Stimulated activated CD4-positive, alpha-beta T cell treated with anti-CD3 and anti-CD28 coated beads, Interleukin-12 subunit alpha, Interleukin-12 subunit beta, amount 100 ng/mL, for 24 hours (primary cell): ENCODE measurements at regions not wholly inside any gene's neighbourhood (a gene's known extent, or its start where the extent isn't known, plus 50 kb on each side); places are given as distances from the start of the nearest gene placed in this dataset.
"Not testable (repeated sequence)": the region's sequence is repeated elsewhere in the genome, so short reads cannot be mapped to it uniquely, and the experiment has no call there.

Experiments
- DNase-seq, 2 experiments: peaks; one replicate each; pipeline ENCODE4 v3.0.0-alpha.2; 2020; ENCODE audit warnings: low read depth in 2 of 2

DNA sequence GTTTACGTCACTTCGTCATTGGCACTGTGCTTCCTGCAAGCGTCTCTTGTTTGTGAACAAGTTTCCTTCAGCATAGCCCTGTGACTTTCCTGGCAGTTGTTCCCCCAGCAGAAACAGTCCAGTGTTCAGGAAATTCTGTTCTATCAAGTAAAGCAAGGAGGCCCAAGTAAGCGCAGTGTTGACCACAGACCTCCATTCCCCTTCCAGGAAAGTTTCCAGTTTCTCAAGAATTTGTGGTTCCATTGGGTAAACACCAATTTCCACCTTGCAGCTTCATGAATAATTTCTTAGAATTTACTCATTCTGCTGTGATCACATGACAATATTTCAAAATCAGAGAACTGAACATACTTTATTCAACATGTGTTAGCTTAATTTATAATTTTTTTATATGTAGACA, 88.5 kb upstream of the ETV3 start:
- DNase-seq, result no peak

DNA sequence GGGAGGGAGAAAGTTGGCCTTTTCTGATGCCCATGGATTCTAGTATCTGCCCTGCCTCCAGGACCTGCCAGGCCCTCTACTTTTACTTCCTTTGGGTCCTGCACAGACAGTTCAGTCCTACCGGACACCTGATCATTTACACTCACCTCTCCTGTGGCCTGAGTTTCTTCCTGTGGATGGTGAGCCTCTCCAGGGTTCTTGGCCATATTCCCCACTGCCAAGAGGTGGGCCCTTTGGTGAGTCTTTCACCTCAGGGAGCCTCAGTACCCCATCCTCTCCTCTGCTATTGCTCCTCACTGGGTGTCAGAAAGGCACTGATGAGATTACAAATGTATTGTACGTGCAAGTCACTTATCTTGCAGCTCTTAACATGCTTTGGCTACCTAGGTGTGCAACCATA, 81.4 kb upstream of the ETV3 start:
- DNase-seq, result no peak

DNA sequence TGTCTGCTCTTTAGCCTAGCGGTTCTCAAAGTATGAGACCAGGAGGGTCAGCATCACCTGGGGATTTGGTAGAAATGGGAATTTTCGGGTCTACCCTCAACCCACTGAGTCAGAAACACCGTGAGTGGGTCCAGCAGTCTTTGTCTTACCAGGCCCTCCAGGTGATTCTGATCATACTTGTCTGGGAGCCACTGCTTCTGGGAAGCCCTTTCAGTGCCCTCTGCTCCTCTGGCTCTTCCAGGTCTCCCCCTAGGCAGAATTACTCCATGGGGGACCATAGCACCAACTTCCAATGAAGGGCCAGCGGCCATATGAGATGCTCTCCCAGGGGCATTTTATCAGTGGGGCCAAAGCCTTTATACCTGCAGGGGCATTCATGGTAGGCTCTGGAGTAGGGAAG, 81.0 kb upstream of the ETV3 start:
- no peak for DNase-seq

DNA sequence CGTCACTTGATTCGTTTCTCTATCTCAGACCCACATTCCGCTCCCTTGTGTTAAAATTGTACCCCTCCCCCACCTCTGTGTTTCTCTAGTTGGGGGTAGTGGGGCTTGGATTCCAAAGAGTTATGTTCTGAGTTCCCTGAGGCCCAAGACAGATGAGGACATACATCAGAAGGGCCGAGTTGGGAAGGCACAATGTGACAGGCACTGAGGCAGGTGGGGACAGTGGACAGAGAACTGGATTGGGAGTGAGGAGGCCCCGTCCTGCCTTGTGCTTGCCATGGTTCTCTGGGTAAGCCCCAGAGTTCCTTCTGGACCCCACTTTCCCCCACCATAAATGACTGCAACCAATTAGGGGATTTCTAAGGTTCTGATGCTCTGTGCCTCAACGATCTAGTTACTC, 80.5 kb upstream of the ETV3 start:
- DNase-seq, result no peak

DNA sequence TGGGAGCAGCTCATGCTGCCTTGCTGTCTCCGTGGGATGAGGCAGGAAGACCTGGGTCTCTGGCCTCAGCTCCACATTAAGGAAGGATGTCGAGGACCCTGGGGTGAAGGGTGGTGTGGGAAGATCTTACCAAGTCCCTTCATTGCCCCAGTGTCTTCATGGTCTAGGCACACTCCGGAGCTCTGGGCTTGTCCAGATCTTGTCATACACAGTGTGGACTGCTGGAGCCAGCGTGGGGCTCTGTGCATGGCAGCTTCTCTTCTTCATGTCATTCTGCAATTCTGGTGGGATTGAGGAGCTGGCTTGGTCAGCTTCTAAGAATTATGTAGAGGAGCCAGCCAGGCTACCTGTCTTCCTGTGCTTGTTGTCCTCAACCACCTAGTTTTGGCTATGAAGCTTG, 79.3 kb upstream of the ETV3 start:
- no peak for DNase-seq

DNA sequence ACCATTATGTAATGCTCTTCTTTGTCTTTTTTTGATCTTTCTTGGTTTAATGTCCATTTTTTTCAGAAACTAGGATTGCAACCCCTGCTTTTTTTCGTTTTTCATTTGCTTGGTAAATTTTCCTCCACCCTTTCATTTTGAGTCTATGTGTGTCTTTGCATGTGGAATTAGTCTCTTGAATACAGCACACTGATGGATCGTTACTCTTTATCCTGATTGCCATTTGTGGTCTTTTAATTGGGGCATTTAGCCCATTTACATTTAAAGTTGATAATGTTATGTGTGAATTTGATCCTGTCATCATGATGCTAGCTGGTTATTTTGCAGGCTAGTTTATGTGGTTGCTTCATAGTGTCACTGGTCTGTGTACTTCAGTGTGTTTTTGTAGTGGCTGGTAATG, 75.6 kb upstream of the ETV3 start:
- DNase-seq, result no peak

DNA sequence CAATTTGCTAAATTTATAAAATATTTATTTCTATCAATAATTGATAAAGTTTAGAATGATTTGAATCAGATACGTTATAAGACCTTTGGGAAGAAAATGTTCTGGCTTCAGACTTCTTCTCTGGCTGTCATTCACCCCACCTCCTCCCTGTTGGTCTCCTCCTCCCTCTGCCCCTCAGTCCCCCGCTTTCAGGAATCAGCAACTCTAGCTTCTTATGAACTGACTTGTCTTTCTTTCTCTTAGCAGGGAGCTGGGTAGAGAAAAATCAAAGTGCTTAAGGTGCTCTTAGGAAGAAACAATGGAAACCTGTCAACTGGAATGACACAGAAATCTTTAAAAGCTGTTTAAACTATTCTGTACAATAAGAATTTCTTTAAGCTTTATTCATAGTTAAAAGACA, 71.3 kb upstream of the ETV3 start:
- DNase-seq, result no peak

DNA sequence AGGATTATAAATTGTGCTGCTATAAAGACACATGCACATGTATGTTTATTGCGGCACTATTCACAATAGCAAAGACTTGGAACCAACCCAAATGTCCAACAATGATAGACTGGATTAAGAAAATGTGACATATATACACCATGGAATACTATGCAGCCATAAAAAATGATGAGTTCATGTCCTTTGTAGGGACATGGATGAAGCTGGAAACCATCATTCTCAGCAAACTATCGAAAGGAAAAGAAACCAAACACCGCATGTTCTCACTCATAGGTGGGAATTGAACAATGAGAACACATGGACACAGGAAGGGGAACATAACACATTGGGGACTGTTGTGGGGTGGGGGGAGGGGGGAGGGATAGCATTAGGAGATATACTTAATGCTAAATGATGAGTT, 67.8 kb upstream of the ETV3 start:
- DNase-seq, result not testable (repeated sequence)

DNA sequence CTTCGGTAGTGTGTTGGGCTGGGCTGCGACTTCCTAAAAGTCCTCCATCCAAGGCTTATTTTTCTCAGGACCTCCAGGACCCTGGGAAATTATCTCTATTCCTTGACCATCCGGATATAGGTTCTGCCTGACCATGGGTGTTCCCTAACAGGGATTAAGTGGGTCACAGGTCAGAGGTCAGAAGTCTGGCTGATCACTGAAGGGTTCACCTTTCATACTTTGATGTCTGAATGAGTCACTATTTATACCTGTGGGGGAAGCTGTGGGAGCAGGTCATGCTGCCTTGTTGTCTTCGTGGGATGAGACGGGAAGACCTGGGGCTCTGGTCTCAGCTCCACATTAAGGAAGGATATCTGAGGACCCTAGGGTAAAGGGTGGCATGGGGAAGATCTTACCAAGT, 65.0 kb upstream of the ETV3 start:
- no peak for DNase-seq

DNA sequence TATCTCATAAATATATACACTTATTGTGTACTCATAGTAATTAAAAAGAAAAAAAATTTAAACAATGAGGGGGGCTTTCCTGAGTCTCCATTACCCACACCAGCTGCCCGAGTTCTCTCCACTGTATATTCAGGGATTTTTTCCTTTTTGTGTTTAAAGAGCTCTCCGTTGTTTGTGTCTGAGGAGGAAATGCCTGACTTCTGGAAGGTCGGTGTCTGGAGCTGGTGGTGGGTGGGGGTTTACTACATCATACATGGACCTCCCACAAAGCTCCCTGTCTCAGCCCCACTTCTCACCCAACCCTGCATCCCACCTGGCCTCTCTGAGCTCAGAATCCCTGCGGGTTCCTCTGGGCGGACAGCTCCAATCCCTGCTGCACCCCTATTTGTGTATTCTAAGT, 64.1 kb upstream of the ETV3 start:
- no peak for DNase-seq

DNA sequence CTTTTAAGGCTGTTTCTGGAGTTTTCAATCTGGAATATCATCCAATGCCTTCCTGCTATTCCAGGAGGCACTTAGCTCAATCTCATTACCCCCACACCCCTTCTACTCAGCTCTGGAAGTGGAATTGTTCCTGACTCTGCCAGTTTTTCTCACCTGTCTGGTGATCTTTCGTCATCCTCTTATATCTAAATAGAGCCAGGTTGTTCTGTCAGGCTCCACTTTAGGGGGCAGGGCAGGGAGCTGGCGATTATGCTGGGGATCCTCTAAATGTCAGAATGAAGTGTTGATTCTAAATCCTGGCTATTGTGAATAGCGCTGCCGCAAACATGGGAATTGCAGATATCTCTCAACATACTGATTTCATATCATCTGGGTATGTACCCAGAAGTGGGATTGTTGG, 63.6 kb upstream of the ETV3 start:
- no peak for DNase-seq

DNA sequence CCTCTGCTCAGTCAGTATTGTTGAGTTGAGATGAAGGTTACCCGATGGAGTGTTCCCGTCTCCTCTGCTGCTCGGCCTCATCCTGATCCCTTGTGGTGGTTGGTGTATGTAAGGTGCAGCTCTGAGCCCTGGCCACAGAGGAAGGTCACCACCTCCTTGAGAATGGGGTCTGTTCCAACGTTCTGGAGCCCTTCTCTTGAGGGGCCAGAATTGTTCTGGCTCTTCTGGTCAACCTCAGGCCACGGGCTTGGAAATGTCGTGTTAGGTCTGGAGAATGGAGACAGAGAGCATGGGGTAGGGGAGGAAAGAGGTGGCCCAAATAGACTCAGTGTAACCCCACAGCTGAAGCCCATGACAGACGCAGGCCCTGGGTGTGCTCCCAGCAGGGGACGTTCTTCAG, 62.3 kb upstream of the ETV3 start:
- no peak for DNase-seq

DNA sequence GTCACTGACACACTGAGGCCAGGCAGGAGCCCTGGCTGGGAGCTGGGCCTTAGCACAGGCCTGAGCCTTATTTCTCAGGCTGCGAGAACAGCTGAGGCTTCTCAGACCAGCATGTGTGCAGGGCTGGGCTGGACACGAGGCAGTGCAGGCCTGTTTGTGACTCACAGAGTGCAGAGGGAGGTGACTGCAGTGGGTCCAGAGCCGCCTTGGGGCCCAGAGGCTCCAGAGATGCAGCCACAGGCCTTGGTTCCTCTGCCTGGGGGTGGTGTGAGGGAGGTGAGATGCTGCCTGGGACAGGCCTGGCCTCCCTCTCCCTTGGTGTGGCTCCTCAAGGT, 61.2 kb upstream of the ETV3 start:
- no peak for DNase-seq

DNA sequence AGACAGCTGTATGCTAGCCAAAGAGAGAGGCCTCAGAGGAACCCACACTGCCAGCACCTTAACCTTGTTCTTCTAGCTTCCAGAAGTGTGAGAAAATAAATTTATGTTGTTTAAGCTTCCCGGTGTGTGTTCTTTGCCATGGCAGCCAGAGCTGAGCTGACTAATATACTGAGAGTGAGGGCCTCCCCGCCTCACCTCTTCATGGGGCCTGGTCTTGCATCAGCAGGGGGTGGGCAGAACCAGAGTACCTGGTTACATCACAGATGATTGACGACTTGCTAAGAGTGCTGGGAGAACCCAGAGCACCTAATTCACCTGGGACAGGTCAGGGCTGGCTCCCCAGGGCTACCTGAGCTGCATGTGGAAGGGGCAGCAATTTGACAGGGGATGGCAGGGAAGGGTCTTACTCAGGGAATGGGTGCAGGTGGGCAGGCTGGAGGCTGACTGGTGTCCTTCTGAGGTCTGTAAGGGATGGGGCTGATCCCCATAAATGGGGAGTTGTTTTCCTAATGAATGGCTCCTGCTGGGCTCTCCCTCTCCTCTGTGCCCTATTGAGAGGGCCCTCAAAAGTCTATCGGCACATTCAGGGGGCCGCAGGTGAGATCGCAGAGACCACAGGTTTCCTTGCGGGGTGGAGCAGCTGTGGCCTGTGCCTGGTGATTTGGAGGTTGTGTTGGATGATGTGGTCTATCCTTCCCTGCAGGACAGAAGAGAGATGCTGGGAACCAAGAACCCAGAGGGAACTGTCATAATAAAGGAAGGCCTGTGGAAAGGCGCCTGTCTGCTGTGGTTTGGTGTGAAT, 60.6 kb upstream of the ETV3 start:
- DNase-seq, result no peak

DNA sequence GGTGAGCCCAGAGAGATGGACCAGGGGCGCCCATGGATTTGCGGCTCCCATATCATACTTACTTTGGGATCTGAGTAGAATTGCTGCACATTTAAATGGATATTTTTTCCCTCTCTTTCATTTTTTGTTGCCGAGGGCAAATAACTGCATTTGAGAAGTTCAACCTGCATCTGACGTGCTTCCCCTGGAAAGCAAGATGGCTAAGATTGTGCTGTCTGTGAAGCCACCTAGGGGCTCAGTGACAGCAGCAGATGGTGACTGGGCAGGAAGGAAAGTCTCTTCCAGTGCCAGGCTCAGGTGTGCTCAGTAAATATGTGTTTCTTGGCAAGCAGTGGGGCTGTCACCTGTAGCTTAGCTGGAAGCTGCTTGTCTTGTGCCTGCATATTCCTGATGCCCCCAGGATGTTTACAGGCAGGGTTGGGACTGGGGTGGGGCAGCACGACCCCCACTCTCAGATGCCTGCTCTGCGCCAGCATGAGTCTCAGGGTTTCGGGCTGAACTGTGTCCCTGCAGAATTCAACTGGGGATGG, 59.8 kb upstream of the ETV3 start:
- DNase-seq, result no peak

DNA sequence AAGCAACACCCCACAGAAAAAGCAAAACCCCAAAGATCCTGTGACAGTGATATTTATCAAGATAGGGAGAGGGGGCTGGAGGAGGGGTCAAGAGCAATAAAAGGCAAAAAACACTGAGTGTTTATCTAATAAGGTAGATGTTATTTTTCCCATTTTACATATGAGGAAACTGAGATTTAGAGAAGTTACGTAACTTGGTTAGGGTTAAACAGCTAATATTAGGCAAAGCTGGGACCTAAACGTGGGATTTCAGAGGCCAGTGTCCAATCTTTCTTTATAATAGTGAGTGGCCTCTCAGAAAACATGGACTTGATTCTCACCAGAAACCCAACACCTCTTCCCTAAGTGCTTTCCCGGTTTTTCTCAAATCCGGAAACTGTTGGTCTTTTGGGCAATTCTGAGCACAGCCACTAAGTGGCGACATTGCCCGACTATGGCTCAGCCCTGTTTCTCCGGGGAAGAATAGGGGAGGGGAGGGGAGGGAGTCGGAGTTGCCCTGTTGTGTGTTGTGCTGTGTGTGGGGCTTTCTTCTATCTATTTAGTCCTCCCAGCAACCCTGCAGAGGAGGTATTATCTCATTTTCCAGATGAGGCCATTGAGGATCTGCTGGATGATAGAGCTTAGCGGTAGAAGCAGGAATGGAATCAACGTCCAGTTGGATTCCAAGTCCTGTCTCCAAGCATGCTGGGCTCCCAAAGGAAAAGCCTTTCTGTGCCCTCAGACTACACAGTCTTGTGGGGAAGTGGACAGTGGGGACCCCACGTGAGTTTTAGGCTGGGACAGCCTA, 58.7 kb upstream of the ETV3 start:
- DNase-seq, result not testable (repeated sequence)

DNA sequence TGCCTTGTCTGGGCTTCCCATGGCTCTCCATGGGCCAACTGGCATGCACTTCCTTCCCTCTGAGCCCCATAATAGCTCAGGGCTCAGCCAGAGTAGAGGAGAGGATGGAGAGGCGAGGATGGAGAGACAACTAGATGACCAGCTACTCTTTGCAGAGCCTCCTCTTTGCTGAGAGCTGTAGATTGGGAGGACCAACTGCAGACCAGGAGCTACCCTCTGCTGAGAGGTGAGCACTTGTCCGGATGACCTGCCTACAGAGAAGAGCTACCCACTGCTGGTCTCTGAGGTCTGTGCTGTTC, 58.0 kb upstream of the ETV3 start:
- DNase-seq, result no peak

DNA sequence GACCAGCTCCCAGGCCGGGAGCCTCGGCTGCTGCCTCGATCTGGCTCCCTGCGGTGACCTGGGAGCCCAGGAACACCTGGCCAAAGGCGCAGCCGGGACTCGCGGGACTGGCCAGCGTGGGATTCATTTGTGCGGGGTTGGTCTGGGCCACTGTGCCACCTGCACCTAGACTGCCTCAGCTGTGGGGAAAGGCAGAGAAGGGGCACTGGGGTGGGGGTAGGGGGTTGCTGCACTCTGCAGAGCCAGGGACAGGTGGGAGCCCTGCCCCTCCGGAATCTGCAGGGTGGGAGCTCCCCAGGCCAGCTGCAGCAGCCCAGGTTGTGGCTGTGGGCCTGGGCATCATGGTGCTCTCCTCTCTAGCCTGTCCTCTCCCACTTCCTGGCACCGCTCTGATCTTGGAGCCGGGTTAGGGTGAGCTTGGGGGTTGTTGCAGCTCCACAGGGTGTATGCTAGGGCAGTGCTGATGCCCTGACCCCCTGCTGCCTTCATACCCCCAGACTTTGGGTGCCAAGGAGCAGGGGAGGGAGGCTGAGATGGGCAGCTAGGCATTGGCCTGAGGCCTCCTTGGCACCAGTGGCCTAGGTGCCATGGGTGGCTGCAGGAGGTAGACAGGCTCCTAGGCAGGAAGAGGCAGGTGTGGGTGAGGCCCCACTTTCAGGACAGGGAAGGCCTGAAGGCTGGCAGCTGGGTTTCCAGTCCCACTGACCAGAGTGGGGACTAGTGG, 57.5 kb upstream of the ETV3 start:
- no peak for DNase-seq

DNA sequence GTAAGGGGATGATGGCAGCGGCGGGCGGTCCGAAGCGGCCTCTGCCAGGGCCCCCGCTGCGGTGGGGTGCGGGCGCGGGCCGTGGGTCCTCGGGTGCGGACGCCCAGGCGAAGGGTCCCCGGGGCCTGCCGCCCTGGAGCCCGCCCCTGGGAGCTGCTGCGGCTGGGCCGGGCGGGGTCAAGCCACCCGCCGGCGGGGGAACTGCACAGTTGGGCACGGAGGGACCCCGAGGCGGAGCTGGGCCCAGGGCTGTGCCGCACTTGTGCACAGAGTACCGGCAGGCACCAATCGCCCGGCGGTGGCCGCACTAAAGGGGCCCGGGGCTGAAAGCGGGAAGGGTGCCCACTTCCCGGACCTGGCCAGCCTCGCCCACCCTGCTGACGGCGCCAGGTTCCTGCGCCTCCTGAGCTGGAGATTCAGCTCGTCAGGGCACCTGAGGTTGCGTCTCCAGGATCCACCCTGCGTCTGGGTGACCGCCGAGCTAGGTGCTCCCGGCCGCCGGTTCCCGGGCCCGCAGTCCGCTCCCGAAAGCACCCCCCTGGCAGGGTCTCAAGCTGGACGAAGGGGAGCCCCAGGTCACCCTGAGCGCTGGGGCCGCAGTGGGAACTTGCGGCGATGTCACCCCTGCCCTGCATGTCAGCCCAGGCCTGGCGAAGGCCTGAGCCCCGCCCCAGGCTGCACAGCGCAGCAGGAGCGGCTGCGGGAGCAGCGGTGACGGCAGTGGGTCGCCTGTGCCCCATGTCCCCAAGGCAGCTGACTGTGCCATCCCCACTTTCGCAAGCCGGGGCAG, 56.7 kb upstream of the ETV3 start:
- no peak for DNase-seq

DNA sequence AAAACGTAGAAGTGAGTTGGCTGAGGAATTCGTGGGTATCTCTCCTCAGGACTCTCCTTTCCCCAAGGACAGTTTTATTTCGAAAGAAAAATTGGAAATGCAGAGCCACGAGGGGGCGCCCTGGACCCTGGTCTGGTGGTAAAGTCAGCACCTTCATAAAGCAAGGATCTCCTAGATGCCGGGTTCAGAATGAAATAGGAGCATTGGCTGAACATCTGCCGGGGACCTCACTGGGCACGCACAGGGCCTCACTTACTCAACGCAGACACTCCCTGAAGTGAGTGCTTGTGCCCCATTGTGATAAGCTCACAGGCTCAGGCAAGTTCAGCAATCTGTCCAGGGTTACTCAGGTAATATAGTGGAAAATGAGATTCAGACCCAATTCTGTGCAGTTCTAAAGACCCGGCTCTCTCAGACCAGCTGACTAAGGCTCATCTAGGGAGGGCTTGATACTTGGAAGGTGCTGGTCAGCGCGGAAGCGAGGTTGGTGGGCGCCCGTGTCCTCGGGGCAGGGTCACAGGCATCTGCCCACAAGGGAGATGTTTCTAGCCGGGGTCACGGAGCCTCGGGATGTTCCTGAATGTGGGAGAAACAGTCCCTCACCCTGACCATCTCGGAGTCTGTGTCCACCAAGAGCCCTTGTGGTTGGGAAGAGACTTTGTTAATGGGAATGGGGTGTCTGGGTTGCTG, 55.7 kb upstream of the ETV3 start:
- DNase-seq, result peak; percentile 21 to 68

DNA sequence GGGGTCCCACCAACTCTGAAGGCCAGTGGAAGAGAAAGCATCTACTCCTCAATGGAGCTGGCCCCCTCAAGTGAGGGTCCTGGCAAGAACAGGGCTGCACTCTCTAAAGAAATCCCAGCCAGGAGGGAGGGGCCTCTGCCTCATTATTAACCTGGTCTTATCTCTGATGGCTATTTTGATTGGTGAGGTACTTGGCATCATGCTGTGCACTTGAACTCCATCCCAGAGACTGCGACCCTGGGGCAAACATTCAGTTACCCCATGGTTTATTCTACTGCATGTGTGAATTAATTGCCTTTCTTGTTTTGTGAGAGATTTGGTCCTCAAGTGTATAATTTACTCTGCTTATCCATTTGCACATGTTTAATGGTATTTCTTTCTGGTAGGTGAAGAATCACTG, 55.0 kb upstream of the ETV3 start:
- no peak for DNase-seq
